Cardiac fibroblast (primary cell): ENCODE measurements at regions not wholly inside any gene's neighbourhood (a gene's known extent, or its start where the extent isn't known, plus 50 kb on each side); places are given as distances from the start of the nearest gene placed in this dataset.
"Not testable (repeated sequence)": the region's sequence is repeated elsewhere in the genome, so short reads cannot be mapped to it uniquely, and the experiment has no call there.

Source experiments
- DNase-seq, 2 donors: peaks; one replicate each; pipeline versions ENCODE4 v3.0.0 to v3.0.0-alpha.2; 2010; ENCODE audit warnings: low read depth in 2 of 2
- H3K4me3 ChIP-seq, 2 donors: replicated peaks in 1 of 2; 1 replicate in 1 of 2; 2 replicates in 1 of 2; pipeline ENCODE4 v1.5.1; 2011; ENCODE audit warnings: low read depth in 2 of 2, low read length in 2 of 2, mild to moderate bottlenecking in 2 of 2, moderate library complexity in 1 of 2
- CTCF ChIP-seq: IDR thresholded peaks from one replicate; pipeline ENCODE4 v1.5.1; 2011; ENCODE audit warnings: low read depth, mild to moderate bottlenecking, low read length, inconsistent platforms

- no peak overlapping the region for H3K4me3 ChIP-seq
- TF ChIP-seq CTCF = no peak
- peak in 1 of 2 donors; percentile 56 for DNase-seq
These were observed 843.8 kb upstream of the SPRY2 start for GRCh38 chr13:81184556-81185265.

GRCh38 chr13:81172603-81173002 lies 831.7 kb upstream of the SPRY2 start:
- no peak overlapping the region for H3K4me3 ChIP-seq
- DNase-seq = no peak
- TF ChIP-seq CTCF = no peak

- peak; percentile 33 for TF ChIP-seq CTCF
- DNase-seq = peak; percentile 18 to 47
- no peak overlapping the region for H3K4me3 ChIP-seq
These were observed 830.2 kb upstream of the SPRY2 start for GRCh38 chr13:81171065-81171647.

GRCh38 chr13:81163823-81164222 lies 822.9 kb upstream of the SPRY2 start:
- not testable (repeated sequence) for DNase-seq, H3K4me3 ChIP-seq

GRCh38 chr13:81153478-81153877 lies 812.6 kb upstream of the SPRY2 start:
- no peak for DNase-seq
- no peak for TF ChIP-seq CTCF
- no peak overlapping the region for H3K4me3 ChIP-seq

GRCh38 chr13:81148822-81149221 lies 807.9 kb upstream of the SPRY2 start:
- DNase-seq = no peak
- no peak overlapping the region for H3K4me3 ChIP-seq
- TF ChIP-seq CTCF = no peak

GRCh38 chr13:81146576-81146975 lies 805.6 kb upstream of the SPRY2 start:
- H3K4me3 ChIP-seq, DNase-seq: not testable (repeated sequence)

GRCh38 chr13:81142306-81142999 lies 801.5 kb upstream of the SPRY2 start:
- no peak for DNase-seq
- no peak overlapping the region for H3K4me3 ChIP-seq
- no peak for TF ChIP-seq CTCF
